ENCODE measurements at regions not wholly inside any gene's neighbourhood (a gene's known extent, or its start where the extent isn't known, plus 50 kb on each side); places are given as distances from the start of the nearest gene placed in this dataset.

GRCh38 chr12:47397664-47398281 lies 308.1 kb downstream of the RPAP3 start:
- Histone ChIP-seq H3F3A (replicated peaks; ENCODE audit: insufficient read depth) (no peaks in the 10 kb centered on the region), H3K4me2 (no peak overlapping the region), H3K9ac (no peak overlapping the region), H3K4me3 (ENCODE audit: low read depth in 2 of 2, low read length in 1 of 2) (no peak overlapping the region), H4K20me1 (ENCODE audit: insufficient read depth) (no peaks in the 10 kb centered on the region), H2AFZ (ENCODE audit: low read depth) (no peak overlapping the region), H3K36me3 (replicated peaks in 1 of 2; ENCODE audit: control insufficient read depth in 1 of 2, insufficient read depth in 2 of 2, low read length in 1 of 2) (no peaks in the 10 kb centered on the region), H3K79me2 (ENCODE audit: insufficient read depth) (no peaks in the 10 kb centered on the region), H3K27me3 (ENCODE audit: insufficient read depth) (peaks cover 8% of the 10 kb centered on the region; the same call in 1 of the 2 replicates), H3K27ac (ENCODE audit: low read depth in 2 of 2, low read length in 1 of 2) (no peak overlapping the region), H3K9me2 (no peaks in the 10 kb centered on the region), H3K4me1 (ENCODE audit: control insufficient read depth in 1 of 2, insufficient read depth in 2 of 2, low read depth in 1 of 2, low read length in 1 of 2) (peaks cover 0 to 17% of the 10 kb centered on the region in 2 experiments; a peak in 1 of 4 replicates), H3K9me3 (no peaks in the 10 kb centered on the region)
- 5% methylated on average over 4 of the region's 4 CpGs for WGBS (ENCODE audit: low lambda C conversion rate)
- no peak for TF ChIP-seq FOXM1 (IDR thresholded peaks at IDR 0.05; ENCODE audit: low read depth)
- no peak for TF ChIP-seq MAX (IDR thresholded peaks at IDR 0.05; ENCODE audit: low read depth)
- no peak for TF ChIP-seq GABPA (IDR thresholded peaks at IDR 0.05; ENCODE audit: low read depth)
- peak; percentile 35 for TF ChIP-seq RAD21 (IDR thresholded peaks at IDR 0.05; ENCODE audit: low read length)
- no peak for TF ChIP-seq MEF2A (IDR thresholded peaks at IDR 0.05; ENCODE audit: borderline replicate concordance, low read depth)
- TF ChIP-seq REST (IDR thresholded peaks at IDR 0.05; ENCODE audit: low read depth, low read length) = no peak
- TF ChIP-seq TAF1 (IDR thresholded peaks at IDR 0.05; ENCODE audit: borderline replicate concordance, low read depth, low read length) = no peak
- peak; percentile 57 for TF ChIP-seq CTCF (IDR thresholded peaks at IDR 0.05)
- TF ChIP-seq FOSL2 (IDR thresholded peaks at IDR 0.05; ENCODE audit: borderline replicate concordance, low read depth) = no peak
- TF ChIP-seq YY1 (IDR thresholded peaks at IDR 0.05; ENCODE audit: low read depth) = no peak
- peak; percentile 35 for TF ChIP-seq SMC3 (IDR thresholded peaks at IDR 0.05; ENCODE audit: low read depth, low read length)
- DNase-seq = no peak
- POLR2A ChIA-PET = no interaction called here
- CTCF ChIA-PET = no interaction called here

Measured in SK-N-SH (cell line).